ENCODE measurements at regions not wholly inside any gene's neighbourhood (a gene's known extent, or its start where the extent isn't known, plus 50 kb on each side); places are given as distances from the start of the nearest gene placed in this dataset.
"Not testable (repeated sequence)": the region's sequence is repeated elsewhere in the genome, so short reads cannot be mapped to it uniquely, and the experiment has no call there.

DNA sequence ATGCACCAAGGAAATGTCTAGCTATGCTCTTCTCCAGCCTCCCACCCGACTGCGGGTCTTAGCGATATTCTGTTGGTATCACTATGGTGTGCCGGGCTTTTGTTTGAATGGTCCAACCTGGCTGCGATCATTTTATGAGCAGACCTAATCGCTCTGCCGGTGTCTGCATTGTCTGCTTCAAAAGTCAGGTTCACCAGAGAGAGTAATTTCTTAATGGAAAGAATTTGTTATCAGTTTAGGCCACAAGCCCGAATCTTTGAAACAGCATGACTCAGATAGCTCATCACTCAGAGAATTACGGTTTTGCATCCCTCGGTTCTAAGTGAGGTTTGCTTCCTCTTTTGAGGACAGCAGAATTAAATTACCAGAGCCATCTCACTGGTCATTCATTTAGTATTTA lies 521.0 kb upstream of the ARID1B start:
- no peak for DNase-seq (ENCODE audit: low read depth in 3 of 3, low spot score in 2 of 3)

DNA sequence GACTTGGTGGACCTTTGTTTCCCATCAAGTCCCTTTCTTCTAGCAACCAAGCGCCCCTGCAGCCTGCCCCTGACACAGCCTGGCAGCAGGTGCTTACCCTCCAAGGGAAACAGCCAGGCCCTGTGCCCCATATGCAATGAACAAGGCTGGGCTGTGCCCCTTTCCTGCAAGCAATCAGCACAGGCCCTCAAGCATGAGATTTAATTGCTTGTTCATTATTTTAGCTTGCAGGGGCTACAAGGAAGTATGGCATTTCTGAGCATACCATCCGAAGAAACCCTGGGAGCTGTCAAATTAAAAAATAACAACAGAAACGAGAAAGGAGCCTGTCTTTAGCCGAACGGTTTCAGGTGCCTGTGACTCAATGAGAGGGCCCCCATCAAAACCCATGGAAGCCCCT lies 522.9 kb upstream of the ARID1B start:
- no peak for DNase-seq (ENCODE audit: low read depth in 3 of 3, low spot score in 2 of 3)

DNA sequence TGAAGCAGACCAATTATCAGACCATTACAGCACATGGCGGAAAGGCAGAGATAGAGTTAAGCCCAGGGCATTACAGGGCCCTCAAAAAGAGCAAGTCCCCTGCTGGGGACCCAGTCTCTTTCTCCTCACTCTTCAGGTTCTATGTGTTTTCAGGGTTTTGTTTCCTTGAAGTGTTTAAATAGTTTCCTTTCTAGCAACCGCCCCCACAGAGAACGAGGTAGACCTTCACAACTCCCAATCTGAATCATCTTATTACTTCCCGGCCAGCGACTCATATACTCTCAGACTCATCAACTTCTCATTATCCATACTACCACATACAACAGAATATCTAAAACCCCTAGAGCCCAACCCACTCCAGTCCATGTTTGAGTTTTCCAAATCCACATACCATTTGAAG lies 526.6 kb upstream of the ARID1B start:
- DNase-seq (ENCODE audit: low read depth in 3 of 3, low spot score in 2 of 3), result no peak

DNA sequence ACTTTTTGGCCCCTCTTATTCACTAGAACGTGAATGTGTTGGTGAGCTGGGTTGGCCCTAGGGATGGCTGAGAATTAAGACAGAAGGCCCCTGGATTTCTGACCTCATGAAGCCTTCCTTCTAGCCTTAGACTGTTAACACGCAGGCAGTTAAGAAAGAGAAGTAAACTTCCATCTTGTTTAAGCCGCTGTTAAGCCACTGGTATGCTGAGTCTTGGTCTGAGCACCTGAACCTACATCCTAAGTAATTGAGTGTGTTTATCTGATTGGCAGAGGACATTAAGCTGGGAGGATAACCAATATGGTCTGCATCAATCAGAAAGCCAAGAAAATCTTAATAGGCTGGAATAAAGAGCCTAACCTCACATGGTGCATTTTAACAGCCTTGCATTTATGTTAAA lies 535.0 kb upstream of the ARID1B start:
- DNase-seq (ENCODE audit: low read depth in 3 of 3, low spot score in 2 of 3), result no peak

DNA sequence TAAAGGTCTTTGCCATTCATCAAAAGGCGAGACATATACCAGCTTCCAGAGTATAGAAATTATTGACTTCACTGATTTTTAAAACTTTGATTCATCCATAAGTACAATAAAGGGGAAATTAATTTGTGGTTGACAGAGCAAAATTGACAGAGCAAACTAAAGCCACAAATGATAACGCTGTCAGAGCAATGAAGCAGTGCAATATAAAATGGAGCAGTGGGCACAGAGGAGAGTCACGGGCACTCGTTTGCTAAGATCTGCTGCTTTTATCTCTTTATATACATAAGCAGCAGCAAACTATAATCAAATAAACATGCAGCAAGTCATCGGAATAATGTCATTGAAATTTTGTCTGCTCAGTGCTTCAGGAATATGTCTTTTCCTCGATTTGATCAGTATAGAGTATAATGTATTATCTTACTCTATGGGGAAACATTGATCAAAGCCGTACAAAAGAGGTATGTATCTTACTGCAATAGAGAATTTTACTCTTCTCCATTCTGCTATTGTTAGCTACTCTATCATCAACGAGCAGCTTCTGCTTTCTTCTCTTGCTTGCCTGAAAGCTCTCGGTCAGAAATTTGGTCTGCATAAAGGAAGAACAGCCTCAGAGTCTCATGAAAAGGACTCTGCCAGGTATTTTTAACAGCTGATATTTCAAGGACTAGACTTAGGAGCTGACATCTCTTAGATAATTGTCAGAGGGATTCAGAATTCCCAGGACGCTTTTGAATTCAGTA lies 546.0 kb upstream of the ARID1B start:
- DNase-seq (ENCODE audit: low read depth in 3 of 3, low spot score in 2 of 3), result no peak

DNA sequence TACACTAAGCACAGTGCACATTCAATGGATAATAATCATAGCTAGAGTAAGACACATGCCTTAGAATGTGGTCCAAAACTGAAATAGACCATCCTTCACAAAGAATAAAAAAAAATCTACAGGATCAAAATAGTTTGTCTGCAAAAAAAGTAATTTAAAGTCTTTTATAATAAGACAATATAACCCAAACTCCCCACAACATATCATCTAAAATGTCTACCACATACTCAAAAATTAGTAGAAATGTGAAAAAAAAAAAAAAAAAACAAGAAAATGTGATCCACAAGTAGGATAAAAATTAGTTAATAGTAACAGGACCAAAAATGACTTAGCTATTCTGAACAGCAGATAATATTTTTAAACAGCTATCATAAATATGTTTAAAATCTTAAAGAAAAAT lies 557.2 kb upstream of the ARID1B start:
- DNase-seq (ENCODE audit: low read depth in 3 of 3, low spot score in 2 of 3), result no peak

DNA sequence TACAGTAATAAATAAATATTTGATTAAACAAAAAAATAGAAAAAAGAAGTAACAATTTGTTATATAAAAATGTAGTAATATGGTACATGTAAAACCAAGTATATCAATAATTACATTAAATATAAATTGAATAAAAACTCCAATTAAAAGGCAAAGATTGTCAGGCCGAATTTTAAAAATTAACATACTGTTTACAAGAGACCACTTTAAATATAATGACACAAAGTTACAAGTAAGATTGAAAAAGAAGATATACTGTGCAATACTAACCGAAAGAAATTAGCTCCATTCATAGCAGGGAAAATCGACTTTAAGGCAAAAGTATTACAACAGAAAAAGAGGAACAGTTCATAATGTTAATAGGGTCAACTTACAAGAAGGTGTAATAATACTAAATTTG lies 571.5 kb upstream of the ARID1B start:
- DNase-seq (ENCODE audit: low read depth in 3 of 3, low spot score in 2 of 3), result no peak

DNA sequence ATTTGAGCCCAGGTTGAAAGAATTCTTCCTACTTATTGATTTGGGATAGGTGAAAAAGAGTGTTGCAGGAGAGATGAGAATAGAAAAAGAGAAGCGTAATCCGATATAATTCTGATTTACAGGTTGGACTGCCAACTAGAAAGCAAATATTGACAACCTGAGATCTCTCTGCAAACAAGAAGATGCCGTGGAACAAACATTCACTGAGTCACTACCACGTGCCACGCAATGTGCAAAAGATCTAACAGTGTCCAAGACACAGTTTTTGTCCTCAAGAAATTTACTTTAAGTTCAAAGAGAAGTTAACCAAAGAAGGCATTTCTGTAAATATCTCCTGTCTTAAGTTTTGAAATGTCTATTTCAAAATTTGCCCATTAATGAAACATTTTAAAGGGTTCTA lies 578.0 kb upstream of the ARID1B start:
- DNase-seq (ENCODE audit: low read depth in 3 of 3, low spot score in 2 of 3), result no peak

DNA sequence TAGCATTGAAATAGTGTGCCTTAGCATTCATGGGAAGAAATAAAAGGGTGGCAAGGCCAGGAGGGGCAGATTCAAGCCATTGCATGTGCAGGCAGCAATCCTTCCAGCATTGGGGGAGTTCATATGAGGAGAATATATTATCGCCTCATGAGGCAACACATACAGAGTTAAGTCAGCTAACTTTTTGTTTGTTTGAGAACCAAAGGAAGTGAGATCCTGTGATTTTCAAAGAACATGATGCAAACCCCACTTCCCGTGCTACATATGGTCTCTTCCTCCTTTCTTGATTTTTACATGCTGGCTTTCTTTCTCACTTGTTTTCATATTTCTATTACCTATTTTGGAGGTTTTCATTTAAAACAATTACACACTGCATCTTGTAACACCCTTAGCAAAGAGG lies 579.7 kb upstream of the ARID1B start:
- no peak for DNase-seq (ENCODE audit: low read depth in 3 of 3, low spot score in 2 of 3)

DNA sequence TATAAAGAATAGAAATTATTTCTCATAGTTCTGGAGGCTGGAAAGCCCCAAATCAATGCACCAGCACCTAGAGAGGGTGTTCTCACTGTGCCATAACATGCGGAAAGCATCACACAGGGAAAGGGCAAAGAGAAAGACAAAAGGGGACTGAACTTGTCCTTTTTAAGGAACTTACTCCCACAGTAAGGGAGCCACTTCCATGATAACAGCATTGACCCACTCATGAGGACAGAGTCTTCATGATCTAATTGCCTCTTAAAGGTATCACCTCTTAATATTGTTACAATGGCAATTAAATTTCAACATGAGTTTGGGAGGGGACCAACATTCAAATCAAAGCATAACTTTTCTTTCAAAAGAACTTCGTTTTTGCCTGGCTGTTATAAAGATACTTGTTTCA lies 582.2 kb upstream of the ARID1B start:
- no peak for DNase-seq (ENCODE audit: low read depth in 3 of 3, low spot score in 2 of 3)

DNA sequence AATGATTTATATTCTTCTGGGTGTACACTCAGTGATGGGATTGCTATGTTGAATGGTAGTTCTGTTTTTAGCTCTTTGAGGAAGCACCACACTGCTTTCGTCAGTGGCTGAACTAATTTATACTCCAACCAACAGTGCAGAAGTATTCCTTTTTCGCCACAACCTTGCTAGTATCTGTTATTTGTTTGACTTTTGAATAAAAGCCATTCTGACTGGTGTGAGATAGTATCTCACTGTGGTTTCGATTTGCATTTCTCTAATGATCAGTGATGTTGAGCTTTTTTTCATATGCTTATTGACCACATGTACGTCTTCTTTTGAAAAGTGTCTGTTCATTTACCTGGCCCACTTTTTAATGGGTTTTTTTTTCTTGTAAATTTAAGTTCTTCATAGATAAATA lies 583.8 kb upstream of the ARID1B start:
- DNase-seq (ENCODE audit: low read depth in 3 of 3, low spot score in 2 of 3), result no peak

DNA sequence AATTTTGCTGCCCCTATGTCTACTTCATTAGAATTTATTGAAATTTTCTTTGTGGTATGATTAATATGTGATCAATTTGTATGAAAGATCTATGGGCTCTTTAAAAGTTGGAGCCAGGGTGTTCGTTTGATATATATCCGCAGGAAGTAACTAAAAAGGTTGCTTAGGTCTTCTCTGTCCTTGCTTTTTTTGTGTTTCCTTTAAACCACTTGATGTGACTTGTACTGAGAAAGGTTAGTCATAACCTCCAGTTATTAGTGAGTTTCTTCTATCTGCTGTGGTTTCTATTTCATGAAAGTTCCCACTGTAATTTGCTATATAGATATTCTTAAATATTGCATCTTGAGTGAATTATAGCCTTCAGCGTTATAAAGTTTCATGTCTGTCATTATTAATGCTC lies 585.3 kb upstream of the ARID1B start:
- no peak for DNase-seq (ENCODE audit: low read depth in 3 of 3, low spot score in 2 of 3)

DNA sequence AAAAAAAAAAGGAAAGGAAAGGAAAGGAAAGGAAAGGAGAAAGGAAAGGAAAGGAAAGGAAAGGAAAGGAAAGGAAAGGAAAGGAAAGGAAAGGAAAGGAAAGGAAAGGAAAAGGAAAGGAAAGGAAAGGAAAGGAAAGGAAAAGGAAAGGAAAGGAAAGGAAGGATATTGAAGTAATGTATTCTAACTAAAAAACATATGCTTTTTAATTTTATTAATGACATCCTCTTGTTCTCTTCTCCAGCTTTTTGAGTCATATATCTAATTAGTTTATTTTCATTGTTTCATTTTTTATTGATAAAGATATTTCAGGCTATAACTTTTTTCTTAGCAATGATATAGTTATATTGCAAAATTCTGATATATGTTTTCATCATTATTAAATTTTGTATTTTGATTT lies 585.8 kb upstream of the ARID1B start:
- DNase-seq (ENCODE audit: low read depth in 3 of 3, low spot score in 2 of 3), result not testable (repeated sequence)

DNA sequence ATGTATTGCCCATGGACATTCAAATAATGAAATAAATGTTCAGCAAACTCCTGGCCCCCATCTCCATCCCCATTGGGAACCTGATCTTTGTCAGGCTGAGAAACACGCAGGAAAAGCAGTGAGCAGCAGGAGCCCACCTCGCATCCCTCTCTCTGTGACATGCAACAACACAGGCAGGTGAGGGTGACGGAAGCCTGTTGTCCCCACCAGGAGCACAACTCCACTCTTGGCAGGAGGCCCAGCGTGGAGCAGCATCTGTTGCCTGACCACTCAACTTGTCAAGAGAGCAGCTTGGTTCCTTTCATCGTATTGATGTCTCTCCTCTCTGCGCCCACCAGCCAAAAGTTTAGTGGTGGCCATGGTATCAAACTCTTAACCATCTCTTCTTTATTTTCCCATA lies 586.9 kb upstream of the ARID1B start:
- DNase-seq (ENCODE audit: low read depth in 3 of 3, low spot score in 2 of 3), result no peak

DNA sequence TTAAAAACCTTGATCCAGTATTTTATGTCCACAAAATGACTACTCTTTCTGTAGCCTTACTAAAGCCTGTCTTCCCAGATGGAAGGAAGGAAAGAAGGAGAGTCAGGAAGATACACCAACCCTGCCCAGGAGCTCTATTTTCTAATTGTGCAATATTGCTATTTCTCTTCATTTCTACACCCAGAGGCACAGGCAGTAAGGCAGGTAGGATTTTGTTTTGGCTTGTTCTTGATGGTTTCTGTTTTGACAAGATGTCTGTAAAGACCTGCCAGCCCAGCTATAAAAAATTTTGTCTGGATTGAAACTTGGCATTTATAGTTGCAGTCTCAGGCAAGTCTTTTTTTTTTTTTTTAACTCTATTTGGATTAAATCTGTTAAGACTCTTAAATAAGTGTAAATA lies 587.5 kb upstream of the ARID1B start:
- no peak for DNase-seq (ENCODE audit: low read depth in 3 of 3, low spot score in 2 of 3)

DNA sequence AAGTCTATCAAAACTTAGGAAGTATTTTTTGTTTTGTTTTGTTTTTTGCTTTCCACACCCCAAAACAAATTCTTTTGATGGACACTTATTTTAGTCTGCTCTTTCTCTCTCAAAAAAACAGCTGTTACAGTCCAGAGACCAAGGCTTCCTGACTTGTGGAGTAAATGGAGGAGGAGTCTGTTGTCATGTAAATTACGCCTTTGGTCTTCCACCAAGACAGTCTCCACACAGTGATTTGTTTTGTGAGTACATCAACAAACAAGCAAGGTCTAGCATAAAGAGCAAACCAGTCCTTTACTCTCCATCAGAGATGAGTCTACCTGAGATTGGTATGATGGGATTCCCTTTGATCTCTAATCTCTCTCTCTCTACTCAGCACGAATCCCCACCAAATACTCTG lies 588.0 kb upstream of the ARID1B start:
- DNase-seq (ENCODE audit: low read depth in 3 of 3, low spot score in 2 of 3), result no peak

DNA sequence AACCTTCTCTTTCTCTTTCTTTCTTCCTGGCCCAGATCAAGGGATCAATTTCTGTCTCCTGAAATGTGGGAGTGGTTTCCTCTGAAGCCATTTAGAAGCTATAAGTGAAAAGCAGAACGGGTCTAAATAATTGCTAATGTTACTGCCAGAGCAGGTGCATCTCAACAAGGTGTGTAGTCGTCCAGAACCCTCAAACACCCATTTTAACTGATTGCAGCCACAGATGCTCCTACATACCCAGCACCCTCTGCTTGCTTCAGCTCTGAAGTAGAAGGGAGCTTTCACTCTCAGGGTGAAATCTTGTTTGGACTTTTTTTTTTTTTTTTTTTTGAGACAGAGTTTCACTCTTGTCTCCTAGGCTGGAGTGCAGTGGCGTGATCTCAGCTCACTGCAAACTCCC lies 592.1 kb upstream of the ARID1B start:
- DNase-seq (ENCODE audit: low read depth in 3 of 3, low spot score in 2 of 3), result no peak

DNA sequence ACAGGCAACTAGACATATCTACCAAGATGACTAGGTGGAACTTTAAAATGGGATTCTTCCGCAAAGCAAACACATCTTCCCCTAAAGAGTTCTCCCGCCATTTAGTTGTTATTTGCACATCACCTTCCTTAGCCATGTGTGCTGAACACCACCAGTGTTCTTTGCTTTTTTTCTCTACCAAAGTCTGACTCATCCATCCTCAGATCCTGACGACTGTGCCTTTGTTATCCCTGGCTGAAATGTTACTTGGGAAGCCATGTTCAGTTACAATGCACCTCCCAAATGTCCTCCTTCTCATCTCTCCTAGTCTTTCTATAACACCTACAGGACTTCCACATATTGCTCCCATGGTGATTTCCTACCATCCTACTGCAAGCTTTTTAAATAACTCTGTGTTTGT lies 593.5 kb upstream of the ARID1B start:
- no peak for DNase-seq (ENCODE audit: low read depth in 3 of 3, low spot score in 2 of 3)

DNA sequence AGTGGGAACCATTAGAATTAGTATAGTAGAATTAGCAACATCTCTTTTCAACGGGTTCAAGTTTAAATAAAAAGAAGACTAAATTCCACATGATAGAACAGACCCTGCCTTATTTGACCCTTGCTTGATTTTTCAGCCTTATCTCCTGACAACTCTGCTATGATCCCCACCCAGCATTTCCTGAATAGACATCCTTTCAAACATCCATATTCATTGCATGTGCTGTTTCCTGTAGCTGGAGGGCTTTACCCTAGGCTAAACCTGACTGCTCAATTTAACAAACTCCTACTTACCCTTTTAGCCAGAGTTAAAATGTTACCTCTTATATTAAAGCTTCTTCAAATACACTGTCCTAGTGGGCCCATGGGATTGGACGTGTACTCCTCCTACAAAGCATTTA lies 594.8 kb upstream of the ARID1B start:
- no peak for DNase-seq (ENCODE audit: low read depth in 3 of 3, low spot score in 2 of 3)

DNA sequence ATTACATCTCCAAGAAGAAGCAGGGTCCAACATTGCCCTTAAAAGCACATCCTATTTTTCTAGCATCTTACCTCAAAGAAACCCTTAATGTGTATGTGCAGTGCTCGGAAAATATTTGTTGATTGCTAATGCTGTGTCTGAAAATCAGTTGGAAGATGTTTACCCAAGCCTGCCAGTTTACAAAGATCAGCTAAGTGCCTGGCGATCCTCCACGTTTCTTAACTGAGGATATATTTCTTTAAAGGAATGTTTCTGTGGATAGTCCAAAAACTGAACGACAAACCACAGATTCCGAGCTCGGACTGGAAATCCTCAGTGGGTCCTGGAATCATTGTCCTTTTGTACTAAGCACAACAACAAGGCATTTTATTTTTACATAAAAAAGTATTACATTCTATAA lies 595.7 kb upstream of the ARID1B start:
- DNase-seq (ENCODE audit: low read depth in 3 of 3, low spot score in 2 of 3), result no peak

DNA sequence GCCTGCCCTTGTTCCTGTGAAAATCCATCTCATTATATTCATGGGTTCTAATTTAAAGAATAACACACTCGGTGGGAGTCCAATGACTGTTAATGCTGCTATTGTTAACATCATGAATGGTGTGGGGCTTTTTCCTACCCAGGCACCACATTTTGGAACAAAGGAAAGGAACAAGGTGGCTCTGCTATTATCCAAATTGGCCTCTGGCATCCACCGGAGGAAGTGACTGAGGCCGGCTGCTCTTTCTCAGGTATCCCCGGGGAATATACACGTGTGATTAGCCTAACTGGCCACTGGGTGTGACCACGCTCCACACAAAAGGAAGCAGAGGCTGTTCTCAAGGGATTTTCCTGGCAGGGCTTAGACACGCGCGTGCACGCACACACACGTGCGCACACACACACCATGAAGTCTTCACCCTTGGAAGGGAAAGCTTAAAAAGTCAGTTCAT lies 601.2 kb upstream of the ARID1B start:
- DNase-seq (ENCODE audit: low read depth in 3 of 3, low spot score in 2 of 3), result no peak

DNA sequence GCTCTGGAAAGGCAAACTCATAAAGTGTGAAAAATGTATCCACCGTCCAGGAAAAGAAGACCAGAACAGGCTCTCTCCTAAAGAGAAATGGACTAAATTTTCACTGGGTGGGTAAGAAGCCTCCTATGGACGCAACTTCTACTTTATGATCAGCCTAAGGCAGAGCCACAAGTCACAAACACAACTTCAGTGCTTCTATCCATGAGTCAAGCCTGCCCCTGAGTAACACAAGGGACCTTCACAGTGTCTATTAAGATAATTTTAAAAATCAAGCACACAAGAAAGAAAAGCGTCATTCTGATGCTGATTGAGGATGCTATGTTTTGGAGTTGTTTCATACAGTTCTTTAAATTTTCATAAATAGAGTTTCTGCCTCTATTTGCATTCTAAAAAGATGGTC lies 601.7 kb upstream of the ARID1B start:
- no peak for DNase-seq (ENCODE audit: low read depth in 3 of 3, low spot score in 2 of 3)
